ENCODE measurements at regions not wholly inside any gene's neighbourhood (a gene's known extent, or its start where the extent isn't known, plus 50 kb on each side); places are given as distances from the start of the nearest gene placed in this dataset.

- TF ChIP-seq CTCF (IDR thresholded peaks at IDR 0.05) (no peak), POLR2A (IDR thresholded peaks at IDR 0.05) (no peak)
These were observed 175.0 kb downstream of the GOLIM4 start for GRCh38 chr3:167920747-167921146.

All from right lobe of liver (tissue), 4 donors.